SK-N-SH (cell line): ENCODE measurements at regions not wholly inside any gene's neighbourhood (a gene's known extent, or its start where the extent isn't known, plus 50 kb on each side); places are given as distances from the start of the nearest gene placed in this dataset.

Source experiments
- CTCF ChIA-PET: fragments of 300-600, 350-600 bp; formaldehyde crosslinking; extraction: SDS; loops from one replicate; lab custom pipeline; 2021; lab: Yijun Ruan, JAX
- POLR2A ChIA-PET: fragments of 350-600 bp; sonication (Branson Sonifier 250); formaldehyde crosslinking; extraction: SDS; loops from one replicate; lab custom pipeline; 2020; ENCODE audit warnings: antibody characterized with exemption, inconsistent platforms; lab: Yijun Ruan, JAX
- DNase-seq: peaks from one replicate; pipeline ENCODE4 v3.0.0; 2012
- H2AFZ ChIP-seq: fragments of 200-600 bp; sonication (generic); 2 replicates; pipeline ENCODE4 v1.8.1; 2016; ENCODE audit warnings: antibody characterized with exemption, mild to moderate bottlenecking, low read depth
- H3F3A ChIP-seq: fragments of 200-600 bp; sonication (generic); replicated peaks from 2 replicates; pipeline ENCODE3; 2016; ENCODE audit warnings: antibody characterized with exemption, mild to moderate bottlenecking; ENCODE audit not compliant: insufficient read depth
- H3K27ac ChIP-seq, 2 experiments: fragments of 200-500 bp in 1 of 2; fragments of 200-600 bp in 1 of 2; sonication (Bioruptor generic) in 1 of 2; sonication (generic), shearing (Covaris generic) in 1 of 2; 2 replicates each; pipeline versions ENCODE4 v1.5.1 to v1.6.1; 2014 to 2016; ENCODE audit warnings: low read depth in 2 of 2, inconsistent platforms in 1 of 2, low read length in 1 of 2, mild to moderate bottlenecking in 1 of 2, mixed read lengths in 1 of 2
- H3K27me3 ChIP-seq: fragments of 200-600 bp; sonication (generic), shearing (Covaris generic); 2 replicates; pipeline ENCODE4 v1.6.1; 2016; ENCODE audit warnings: mixed run types; ENCODE audit not compliant: insufficient read depth
- H3K36me3 ChIP-seq, 2 experiments: fragments of 200-500 bp in 1 of 2; fragments of 200-600 bp in 1 of 2; sonication (Bioruptor generic) in 1 of 2; sonication (generic) in 1 of 2; replicated peaks in 1 of 2; 2 replicates each; pipeline versions ENCODE3 to v1.5.1; 2014 to 2016; ENCODE audit warnings: low read length in 1 of 2, mild to moderate bottlenecking in 1 of 2; ENCODE audit not compliant: insufficient read depth in 2 of 2, control insufficient read depth in 1 of 2
- H3K4me1 ChIP-seq, 2 experiments: fragments of 200-500 bp in 1 of 2; fragments of 200-600 bp in 1 of 2; sonication (Bioruptor generic) in 1 of 2; sonication (generic), shearing (Covaris generic) in 1 of 2; 2 replicates each; pipeline versions ENCODE4 v1.5.1 to v1.6.1; 2014 to 2016; ENCODE audit warnings: low read depth in 1 of 2, low read length in 1 of 2, mixed run types in 1 of 2; ENCODE audit not compliant: insufficient read depth in 2 of 2, control insufficient read depth in 1 of 2
- H3K4me2 ChIP-seq: fragments of 200-600 bp; sonication (generic), shearing (Covaris generic); 2 replicates; pipeline ENCODE4 v1.6.1; 2017; ENCODE audit warnings: mixed run types
- H3K4me3 ChIP-seq, 2 experiments: fragments of 200-500 bp in 1 of 2; fragments of 200-600 bp in 1 of 2; sonication (Bioruptor generic) in 1 of 2; sonication (generic), shearing (Covaris generic) in 1 of 2; 2 replicates each; pipeline versions ENCODE4 v1.5.1 to v1.8.1; 2014 to 2016; ENCODE audit warnings: low read depth in 2 of 2, inconsistent platforms in 1 of 2, low read length in 1 of 2, mild to moderate bottlenecking in 1 of 2, mixed read lengths in 1 of 2, moderate library complexity in 1 of 2
- H3K79me2 ChIP-seq: fragments of 200-600 bp; sonication (generic); 2 replicates; pipeline ENCODE4 v1.8.1; 2017; ENCODE audit warnings: mild to moderate bottlenecking; ENCODE audit not compliant: insufficient read depth
- H3K9ac ChIP-seq: fragments of 200-600 bp; sonication (generic); 2 replicates; pipeline ENCODE4 v1.6.1; 2017; ENCODE audit warnings: mixed run types
- H3K9me2 ChIP-seq: fragments of 200-600 bp; sonication (generic); 2 replicates; pipeline ENCODE4 v1.6.1; 2017; ENCODE audit warnings: mixed run types
- H3K9me3 ChIP-seq: fragments of 200-600 bp; sonication (generic); 2 replicates; pipeline ENCODE4 v1.6.1; 2017; ENCODE audit warnings: mixed run types, mild to moderate bottlenecking, moderate library complexity
- H4K20me1 ChIP-seq: fragments of 200-600 bp; sonication (generic); 2 replicates; pipeline ENCODE4 v1.6.1; 2017; ENCODE audit warnings: mild to moderate bottlenecking, mixed run types; ENCODE audit not compliant: insufficient read depth
- EZH2phosphoT487 ChIP-seq: fragments of 200-600 bp; sonication (generic); IDR thresholded peaks from 2 replicates; pipeline ENCODE4 v1.6.1; 2017; ENCODE audit warnings: low read depth, mixed run types, mild to moderate bottlenecking, antibody characterized with exemption, moderate library complexity, borderline replicate concordance
- FOXJ3 ChIP-seq: sonication (generic); formaldehyde crosslinking; IDR thresholded peaks from 2 replicates; pipeline ENCODE4 v1.5.1; 2020; ENCODE audit warnings: mild to moderate bottlenecking, missing genetic modification reagents
- GABPA ChIP-seq: IDR thresholded peaks from 2 replicates; pipeline ENCODE4 v1.4.0; 2012; ENCODE audit warnings: low read depth, mild to moderate bottlenecking
- GATA2 ChIP-seq: sonication (generic); formaldehyde crosslinking; IDR thresholded peaks from 2 replicates; pipeline ENCODE4 v1.5.0; 2020; ENCODE audit warnings: mild to moderate bottlenecking, missing genetic modification reagents
- NFIC ChIP-seq: IDR thresholded peaks from 2 replicates; pipeline ENCODE4 v1.4.0; 2012; ENCODE audit warnings: borderline replicate concordance
- RCOR1 ChIP-seq: fragments of 150-350 bp; IDR thresholded peaks from 2 replicates; pipeline ENCODE4 v1.6.1; 2017; ENCODE audit warnings: antibody characterized with exemption, low read length
- RXRA ChIP-seq: IDR thresholded peaks from 2 replicates; pipeline ENCODE4 v1.4.0; 2012; ENCODE audit warnings: low read depth, mild to moderate bottlenecking, borderline replicate concordance
- WGBS: methylation state at CpG from one replicate; pipeline ENCODE4 v1.1.6; 2017; ENCODE audit warnings: low lambda C conversion rate; 5-methylcytosine and 5-hydroxymethylcytosine counted together
- TF ChIP-seq, protein P1 (sequence below): fragments of 150-350 bp; IDR thresholded peaks from 2 replicates; pipeline ENCODE4 v1.6.1; 2017; ENCODE audit warnings: antibody characterized with exemption, low read length, low read depth, borderline replicate concordance
- TF ChIP-seq, protein P2 (sequence below): fragments of 200-600 bp; sonication (generic); IDR thresholded peaks from 2 replicates; pipeline ENCODE4 v1.6.1; 2017; ENCODE audit warnings: antibody characterized with exemption, mild to moderate bottlenecking, moderate library complexity
- TF ChIP-seq, protein P3 (sequence below): IDR thresholded peaks from 2 replicates; pipeline ENCODE4 v1.4.0; 2012; ENCODE audit warnings: low read depth

DNA sequence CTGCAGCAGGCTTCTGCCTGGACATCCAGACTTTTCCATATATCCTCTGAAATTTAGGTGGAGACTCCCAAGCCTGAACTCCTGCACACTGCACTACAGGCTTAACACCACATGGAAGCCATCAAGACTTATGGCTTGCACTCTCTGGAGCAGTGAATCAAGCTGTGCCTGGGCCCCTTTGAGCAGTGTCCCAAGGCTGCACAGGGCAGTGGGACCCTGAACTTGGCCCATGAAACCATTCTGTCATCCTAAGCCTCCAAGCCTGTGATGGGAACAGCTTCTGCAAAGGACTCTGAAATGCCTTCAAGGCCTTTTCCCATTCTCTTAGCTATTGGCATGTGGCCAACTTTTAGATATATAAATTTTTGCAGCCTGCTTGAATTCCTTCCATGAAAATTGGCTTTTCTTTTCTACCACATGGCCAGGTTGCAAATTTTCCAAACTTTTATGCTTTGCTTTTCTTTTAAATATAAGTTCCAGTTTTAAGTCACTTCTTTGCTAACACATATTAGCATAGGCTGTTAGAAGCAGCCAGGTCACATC, 257.8 kb upstream of the DCBLD2 start:
- no peaks in the 10 kb centered on the region for H3K4me1 ChIP-seq
- no peak overlapping the region for H3K4me3 ChIP-seq
- CTCF ChIA-PET: interaction anchor here (1.2 kb wide), 1 partner anchor 14 kb away, joined by 3 read pairs; no protein-coding TSS in a partner anchor
- no peaks in the 10 kb centered on the region for H3K79me2 ChIP-seq
- H2AFZ ChIP-seq: no peak overlapping the region
- H3K9me3 ChIP-seq: 0 out of 2 replicates have a peak, but pooled peaks cover 4% of the 10 kb centered on the region
- no peaks in the 10 kb centered on the region for H3K9me2 ChIP-seq
- H3K27ac ChIP-seq: no peak overlapping the region
- POLR2A ChIA-PET: no interaction called here
- H4K20me1 ChIP-seq: no peaks in the 10 kb centered on the region
- H3K9ac ChIP-seq: no peak overlapping the region
- H3K36me3 ChIP-seq: peaks cover 0 to 3% of the 10 kb centered on the region in 2 experiments
- no peak for DNase-seq
- TF ChIP-seq FOXJ3 (CRISPR knock-in tag) (no peak), GATA2 (CRISPR knock-in tag) (no peak), RXRA (no peak), NFIC (peak; percentile 23; the same call in 1 of the 2 replicates), EZH2phosphoT487 (no peak)
- TF ChIP-seq, protein P1, sequence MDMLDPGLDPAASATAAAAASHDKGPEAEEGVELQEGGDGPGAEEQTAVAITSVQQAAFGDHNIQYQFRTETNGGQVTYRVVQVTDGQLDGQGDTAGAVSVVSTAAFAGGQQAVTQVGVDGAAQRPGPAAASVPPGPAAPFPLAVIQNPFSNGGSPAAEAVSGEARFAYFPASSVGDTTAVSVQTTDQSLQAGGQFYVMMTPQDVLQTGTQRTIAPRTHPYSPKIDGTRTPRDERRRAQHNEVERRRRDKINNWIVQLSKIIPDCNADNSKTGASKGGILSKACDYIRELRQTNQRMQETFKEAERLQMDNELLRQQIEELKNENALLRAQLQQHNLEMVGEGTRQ: no peak
- TF ChIP-seq, protein P2, sequence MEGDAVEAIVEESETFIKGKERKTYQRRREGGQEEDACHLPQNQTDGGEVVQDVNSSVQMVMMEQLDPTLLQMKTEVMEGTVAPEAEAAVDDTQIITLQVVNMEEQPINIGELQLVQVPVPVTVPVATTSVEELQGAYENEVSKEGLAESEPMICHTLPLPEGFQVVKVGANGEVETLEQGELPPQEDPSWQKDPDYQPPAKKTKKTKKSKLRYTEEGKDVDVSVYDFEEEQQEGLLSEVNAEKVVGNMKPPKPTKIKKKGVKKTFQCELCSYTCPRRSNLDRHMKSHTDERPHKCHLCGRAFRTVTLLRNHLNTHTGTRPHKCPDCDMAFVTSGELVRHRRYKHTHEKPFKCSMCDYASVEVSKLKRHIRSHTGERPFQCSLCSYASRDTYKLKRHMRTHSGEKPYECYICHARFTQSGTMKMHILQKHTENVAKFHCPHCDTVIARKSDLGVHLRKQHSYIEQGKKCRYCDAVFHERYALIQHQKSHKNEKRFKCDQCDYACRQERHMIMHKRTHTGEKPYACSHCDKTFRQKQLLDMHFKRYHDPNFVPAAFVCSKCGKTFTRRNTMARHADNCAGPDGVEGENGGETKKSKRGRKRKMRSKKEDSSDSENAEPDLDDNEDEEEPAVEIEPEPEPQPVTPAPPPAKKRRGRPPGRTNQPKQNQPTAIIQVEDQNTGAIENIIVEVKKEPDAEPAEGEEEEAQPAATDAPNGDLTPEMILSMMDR: no peak
- H3F3A ChIP-seq: no peaks in the 10 kb centered on the region
- H3K4me2 ChIP-seq: no peak overlapping the region
- no peaks in the 10 kb centered on the region for H3K27me3 ChIP-seq

DNA sequence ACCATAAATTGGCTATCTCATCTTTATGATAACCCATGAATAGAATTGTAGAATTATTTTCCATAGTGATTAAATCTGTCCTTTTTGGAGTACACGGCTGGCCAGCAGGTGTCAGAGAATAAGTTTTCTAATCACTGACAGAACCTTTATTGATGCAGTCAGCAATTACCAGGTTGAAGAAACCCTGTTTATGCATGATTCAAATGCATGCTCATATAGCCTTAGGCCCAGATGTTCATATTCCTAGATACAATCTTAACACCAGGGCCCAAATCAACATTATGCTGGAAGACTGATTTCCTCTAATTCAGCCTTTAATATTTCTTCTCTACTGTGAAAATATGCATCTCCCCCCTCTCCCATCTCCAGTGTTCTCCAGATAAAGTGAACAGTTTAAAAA, 243.5 kb upstream of the DCBLD2 start:
- Histone ChIP-seq H3K4me1 (no peaks in the 10 kb centered on the region), H3K27me3 (no peaks in the 10 kb centered on the region), H3K79me2 (no peaks in the 10 kb centered on the region), H3K9me2 (no peaks in the 10 kb centered on the region), H2AFZ (no peak overlapping the region), H3F3A (no peaks in the 10 kb centered on the region), H3K4me3 (no peak overlapping the region), H3K36me3 (no peaks in the 10 kb centered on the region), H3K9ac (no peak overlapping the region), H3K27ac (no peak overlapping the region), H3K9me3 (no peaks in the 10 kb centered on the region), H4K20me1 (no peaks in the 10 kb centered on the region), H3K4me2 (no peak overlapping the region)
- DNase-seq: no peak
- WGBS: 20% methylated on average over 1 of the region's 1 CpG
- ChIA-PET CTCF (no interaction called here), POLR2A (no interaction called here)
- TF ChIP-seq RCOR1 (no peak), GABPA (no peak)
- TF ChIP-seq, protein P3, sequence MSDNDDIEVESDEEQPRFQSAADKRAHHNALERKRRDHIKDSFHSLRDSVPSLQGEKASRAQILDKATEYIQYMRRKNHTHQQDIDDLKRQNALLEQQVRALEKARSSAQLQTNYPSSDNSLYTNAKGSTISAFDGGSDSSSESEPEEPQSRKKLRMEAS: no peak
